ENCODE measurements at regions not wholly inside any gene's neighbourhood (a gene's known extent, or its start where the extent isn't known, plus 50 kb on each side); places are given as distances from the start of the nearest gene placed in this dataset.

DNA sequence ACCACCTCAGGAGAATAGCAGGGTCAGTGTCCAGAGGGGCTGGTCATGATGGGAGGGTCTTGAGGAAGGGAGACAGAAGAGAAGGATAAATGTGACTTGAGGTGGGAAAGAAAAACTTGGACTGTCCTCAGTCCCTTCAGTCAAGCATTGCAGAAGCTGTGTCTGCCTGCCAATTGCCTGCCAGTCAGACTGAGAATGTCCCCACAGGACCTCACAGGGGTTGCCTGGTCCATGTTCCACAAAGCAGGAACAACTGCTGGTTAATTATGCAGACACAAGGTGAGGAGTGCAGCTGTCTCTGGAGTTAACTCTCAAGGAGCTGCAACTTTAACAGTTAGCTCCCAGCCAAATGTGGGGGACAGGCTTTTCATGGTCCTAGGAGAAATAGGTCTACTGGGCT, 75.7 kb downstream of the TRIM43 start:
- TF ChIP-seq POLR2A (IDR thresholded peaks at IDR 0.05): no peak
- no peak for TF ChIP-seq CTCF (IDR thresholded peaks at IDR 0.05)
- TF ChIP-seq EP300 (IDR thresholded peaks at IDR 0.05; ENCODE audit: low read depth): no peak

Measured in transverse colon (tissue), 3 donors.